ENCODE measurements at regions not wholly inside any gene's neighbourhood (a gene's known extent, or its start where the extent isn't known, plus 50 kb on each side); places are given as distances from the start of the nearest gene placed in this dataset.

GRCh38 chr9:38183994-38184568 lies 115.1 kb upstream of the SHB start:
- Histone ChIP-seq H3K27ac (no peak overlapping the region), H3K4me1 (no peaks in the 10 kb centered on the region), H3K27me3 (no peaks in the 10 kb centered on the region), H3K4me3 (no peak overlapping the region), H3K36me3 (no peaks in the 10 kb centered on the region), H3K9me3 (peaks cover 0 to 2% (median 0%) of the 10 kb centered on the region in 12 donors)
- TF ChIP-seq POLR2A (IDR thresholded peaks at IDR 0.05) = no peak
- intact Hi-C loops (cut with DNase I) = loop anchor here in 1 of 10 donors (10.0 kb wide), 1 partner anchor 111 kb away; no protein-coding TSS in a partner anchor
- ATAC-seq = no peak
- DNase-seq = no peak

GRCh38 chr9:38182321-38182720 lies 113.3 kb upstream of the SHB start:
- intact Hi-C loops (cut with DNase I) = loop anchor here in 1 of 10 donors (10.0 kb wide), 1 partner anchor 112 kb away; no protein-coding TSS in a partner anchor
- H3K27ac ChIP-seq = no peak overlapping the region
- H3K4me3 ChIP-seq = no peak overlapping the region
- ATAC-seq (no peak), DNase-seq (no peak)
- no peaks in the 10 kb centered on the region for H3K36me3 ChIP-seq
- TF ChIP-seq CTCF (IDR thresholded peaks at IDR 0.05) (no peak), POLR2A (IDR thresholded peaks at IDR 0.05) (no peak)
- no peaks in the 10 kb centered on the region for H3K9me3 ChIP-seq
- H3K27me3 ChIP-seq = no peaks in the 10 kb centered on the region
- no peaks in the 10 kb centered on the region for H3K4me1 ChIP-seq

GRCh38 chr9:38181866-38182265 lies 112.8 kb upstream of the SHB start:
- Histone ChIP-seq H3K36me3 (no peaks in the 10 kb centered on the region), H3K27me3 (no peaks in the 10 kb centered on the region), H3K4me3 (no peak overlapping the region), H3K27ac (no peak overlapping the region), H3K9me3 (no peaks in the 10 kb centered on the region), H3K4me1 (no peaks in the 10 kb centered on the region)
- no peak for DNase-seq
- 72 to 84% (median 77%) methylated on average over 2 of the region's 2 CpGs for WGBS, 4 donors
- intact Hi-C loops (cut with DNase I) = loop anchor here in 1 of 10 donors (10.0 kb wide), 1 partner anchor 113 kb away; no protein-coding TSS in a partner anchor
- TF ChIP-seq POLR2A (IDR thresholded peaks at IDR 0.05) = no peak
- TF ChIP-seq CTCF (IDR thresholded peaks at IDR 0.05) = no peak
- ATAC-seq = no peak

DNA sequence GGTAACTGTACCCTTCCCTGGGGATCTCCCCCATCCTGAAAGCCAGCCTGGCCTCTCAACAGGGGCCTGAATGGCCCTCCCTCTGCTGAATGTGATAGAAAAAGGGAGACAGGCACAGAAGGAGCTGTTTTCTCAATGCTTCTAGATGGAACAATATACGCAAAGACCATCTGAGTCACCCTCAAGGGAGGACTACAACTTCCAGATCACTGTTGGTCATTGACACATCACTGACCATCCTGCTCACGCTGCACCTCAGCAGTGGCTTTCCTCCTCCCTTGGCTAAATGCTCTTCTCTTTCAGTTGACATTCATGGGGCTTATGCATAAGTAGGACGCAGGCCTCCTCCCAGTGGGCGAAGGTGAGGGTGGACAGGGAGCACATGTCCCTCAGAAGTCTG lies 112.2 kb upstream of the SHB start:
- H3K27me3 ChIP-seq = no peaks in the 10 kb centered on the region
- H3K27ac ChIP-seq = no peak overlapping the region
- DNase-seq = no peak
- H3K36me3 ChIP-seq = no peaks in the 10 kb centered on the region
- no peak overlapping the region for H3K4me3 ChIP-seq
- intact Hi-C loops (cut with DNase I) = loop anchor here in 1 of 10 donors (10.0 kb wide), 1 partner anchor 114 kb away; no protein-coding TSS in a partner anchor
- TF ChIP-seq POLR2A (IDR thresholded peaks at IDR 0.05) = no peak
- TF ChIP-seq CTCF (IDR thresholded peaks at IDR 0.05) = no peak
- H3K9me3 ChIP-seq = no peaks in the 10 kb centered on the region
- H3K4me1 ChIP-seq = no peaks in the 10 kb centered on the region
- WGBS, 4 donors = 90 to 97% (median 95%) methylated on average over 4 of the region's 4 CpGs
- ATAC-seq = no peak

GRCh38 chr9:38180656-38181055 lies 111.6 kb upstream of the SHB start:
- Histone ChIP-seq H3K4me1 (no peaks in the 10 kb centered on the region), H3K27ac (no peak overlapping the region), H3K36me3 (no peaks in the 10 kb centered on the region), H3K4me3 (no peak overlapping the region), H3K9me3 (no peaks in the 10 kb centered on the region), H3K27me3 (no peaks in the 10 kb centered on the region)
- intact Hi-C loops (cut with DNase I) = loop anchor here in 1 of 10 donors (10.0 kb wide), 1 partner anchor 114 kb away; no protein-coding TSS in a partner anchor
- no peak for ATAC-seq
- 72 to 99% (median 93%) methylated on average over 3 of the region's 3 CpGs for WGBS, 4 donors
- DNase-seq = no peak
- TF ChIP-seq POLR2A (IDR thresholded peaks at IDR 0.05) (no peak), CTCF (IDR thresholded peaks at IDR 0.05) (no peak)
